IMR-90 (cell line): ENCODE measurements at regions not wholly inside any gene's neighbourhood (a gene's known extent, or its start where the extent isn't known, plus 50 kb on each side); places are given as distances from the start of the nearest gene placed in this dataset.

Experiments used
- ATAC-seq: fragments of 200-7000 bp; cut with Tn5 transposase; 2 replicates; pipeline ENCODE4 v1.9.1; 2020; ENCODE audit warnings: low read depth, mild to moderate bottlenecking, moderate library complexity
- BruUV-seq: library from RNA; stranded (reverse); fragments of 400-500 nt; replicated peaks from 2 replicates; lab custom pipeline; 2021; lab: Mats Ljungman, UMichigan
- CTCF ChIA-PET: fragments of 300-600 bp; formaldehyde crosslinking; extraction: SDS; loops from one replicate; lab custom pipeline; 2021; ENCODE audit warnings: antibody characterized with exemption; lab: Yijun Ruan, JAX
- POLR2A ChIA-PET: fragments of 300-600 bp; sonication (Branson Sonifier 250); formaldehyde crosslinking; loops from one replicate; lab custom pipeline; 2022; ENCODE audit warnings: antibody characterized with exemption; ENCODE audit not compliant: unreplicated experiment; lab: Charles Lee
- DNase-seq: peaks from one replicate; pipeline ENCODE4 v3.0.0; 2013
- H2AFZ ChIP-seq: replicated peaks from 2 replicates; pipeline ENCODE3; 2013; ENCODE audit warnings: low read length, mild to moderate bottlenecking; ENCODE audit not compliant: poor library complexity
- H2AK5ac ChIP-seq: 2 replicates; pipeline ENCODE4 v1.6.1; 2013; ENCODE audit warnings: low read depth, low read length, inconsistent platforms
- H2AK9ac ChIP-seq: replicated peaks from 2 replicates; pipeline ENCODE3; 2013; ENCODE audit warnings: mild to moderate bottlenecking, low read depth, low read length, moderate library complexity; ENCODE audit not compliant: poor library complexity
- H2BK120ac ChIP-seq: 2 replicates; pipeline ENCODE4 v1.6.1; 2013; ENCODE audit warnings: low read depth, low read length, inconsistent platforms
- H2BK15ac ChIP-seq: 3 replicates; pipeline ENCODE4 v1.6.1; 2013; ENCODE audit warnings: low read depth, low read length, inconsistent platforms
- H2BK20ac ChIP-seq: 2 replicates; pipeline ENCODE4 v1.6.1; 2013; ENCODE audit warnings: low read depth, mild to moderate bottlenecking, inconsistent platforms, low read length, moderate library complexity
- H2BK5ac ChIP-seq: 2 replicates; pipeline ENCODE4 v1.6.1; 2013; ENCODE audit warnings: mild to moderate bottlenecking, low read depth, low read length, inconsistent platforms; ENCODE audit not compliant: poor library complexity, severe bottlenecking
- H3K14ac ChIP-seq: replicated peaks from 2 replicates; pipeline ENCODE4 v1.6.1; 2013; ENCODE audit warnings: low read depth, low read length, inconsistent platforms
- H3K18ac ChIP-seq: 2 replicates; pipeline ENCODE4 v1.6.1; 2013; ENCODE audit warnings: low read depth, low read length, control low read depth
- H3K23ac ChIP-seq: 2 replicates; pipeline ENCODE4 v1.6.1; 2013; ENCODE audit warnings: low read depth, low read length, inconsistent platforms
- H3K27ac ChIP-seq: 2 replicates; pipeline ENCODE4 v1.5.1; 2013; ENCODE audit warnings: mild to moderate bottlenecking, control low read depth, low read length; ENCODE audit not compliant: insufficient read depth
- H3K27me3 ChIP-seq: 2 replicates; pipeline ENCODE4 v1.6.1; 2013; ENCODE audit warnings: low read length; ENCODE audit not compliant: control insufficient read depth, insufficient read depth
- H3K36me3 ChIP-seq: 2 replicates; pipeline ENCODE4 v1.6.1; 2013; ENCODE audit warnings: low read length, mixed read lengths; ENCODE audit not compliant: control insufficient read depth, insufficient read depth
- H3K4ac ChIP-seq: 2 replicates; pipeline ENCODE4 v1.6.1; 2013; ENCODE audit warnings: low read depth, low read length, inconsistent platforms
- H3K4me1 ChIP-seq: 2 replicates; pipeline ENCODE4 v1.6.1; 2013; ENCODE audit warnings: low read length, mixed read lengths; ENCODE audit not compliant: control insufficient read depth, insufficient read depth
- H3K4me2 ChIP-seq: 2 replicates; pipeline ENCODE4 v1.6.1; 2013; ENCODE audit warnings: low read depth, mild to moderate bottlenecking, control low read depth, low read length, moderate library complexity
- H3K4me3 ChIP-seq: 2 replicates; pipeline ENCODE4 v1.5.1; 2013; ENCODE audit warnings: low read depth, mild to moderate bottlenecking, control low read depth, low read length, moderate library complexity; ENCODE audit not compliant: insufficient read depth
- H3K56ac ChIP-seq: 2 replicates; pipeline ENCODE4 v1.6.1; 2013; ENCODE audit warnings: low read length, inconsistent platforms; ENCODE audit not compliant: insufficient read depth; ENCODE audit errors: extremely low read depth
- H3K79me1 ChIP-seq, 2 experiments: 2 replicates each; pipeline ENCODE4 v1.6.1; 2013; ENCODE audit warnings: low read length in 2 of 2, inconsistent platforms in 1 of 2, low read depth in 1 of 2
- H3K9ac ChIP-seq: 2 replicates; pipeline ENCODE4 v1.6.1; 2013; ENCODE audit warnings: low read depth, low read length, control low read depth
- H3K9me1 ChIP-seq: 2 replicates; pipeline ENCODE4 v1.6.1; 2013; ENCODE audit warnings: low read length, inconsistent platforms; ENCODE audit not compliant: insufficient read depth
- H3K9me3 ChIP-seq: 2 replicates; pipeline ENCODE4 v1.6.1; 2013; ENCODE audit warnings: low read length; ENCODE audit not compliant: control insufficient read depth, insufficient read depth
- H4K20me1 ChIP-seq: 2 replicates; pipeline ENCODE4 v1.6.1; 2013; ENCODE audit warnings: low read length, inconsistent platforms; ENCODE audit not compliant: insufficient read depth
- H4K5ac ChIP-seq: 2 replicates; pipeline ENCODE4 v1.6.1; 2013; ENCODE audit warnings: mild to moderate bottlenecking, low read depth, low read length, control low read depth
- H4K8ac ChIP-seq, 2 experiments: 2 replicates each; pipeline ENCODE4 v1.6.1; 2013; ENCODE audit warnings: low read depth in 2 of 2, low read length in 2 of 2, control low read depth in 1 of 2, inconsistent platforms in 1 of 2
- H4K91ac ChIP-seq: 2 replicates; pipeline ENCODE4 v1.6.1; 2013; ENCODE audit warnings: low read depth, low read length, inconsistent platforms; ENCODE audit not compliant: insufficient read depth
- BHLHE40 ChIP-seq: fragments of 150-350 bp; IDR thresholded peaks from 2 replicates; pipeline ENCODE4 v1.6.1; 2016; ENCODE audit warnings: mild to moderate bottlenecking, low read depth, low read length
- CEBPB ChIP-seq: IDR thresholded peaks from 2 replicates; pipeline ENCODE4 v1.6.1; 2012; ENCODE audit warnings: low read depth, low read length, improper control_type of control experiment
- CHD1 ChIP-seq: IDR thresholded peaks from 2 replicates; pipeline ENCODE4 v1.6.1; 2012; ENCODE audit warnings: low read depth, low read length, improper control_type of control experiment
- FOS ChIP-seq: fragments of 150-350 bp; IDR thresholded peaks from 2 replicates; pipeline ENCODE4 v1.6.1; 2016; ENCODE audit warnings: low read depth, low read length
- MAZ ChIP-seq: IDR thresholded peaks from 2 replicates; pipeline ENCODE4 v1.6.1; 2012; ENCODE audit warnings: low read depth, mild to moderate bottlenecking, low read length, improper control_type of control experiment, moderate library complexity, borderline replicate concordance
- NFE2L2 ChIP-seq: fragments of 150-350 bp; IDR thresholded peaks from 2 replicates; pipeline ENCODE4 v1.6.1; 2016; ENCODE audit warnings: low read depth, mild to moderate bottlenecking, low read length
- RAD21 ChIP-seq: IDR thresholded peaks from 2 replicates; pipeline ENCODE4 v1.6.1; 2012; ENCODE audit warnings: low read length, improper control_type of control experiment
- RFX5 ChIP-seq: IDR thresholded peaks from 2 replicates; pipeline ENCODE4 v1.8.0; 2012; ENCODE audit warnings: low read depth, mild to moderate bottlenecking, low read length, moderate library complexity
- dilution Hi-C: fragments of 300-500 bp; cut with HindIII; formaldehyde crosslinking; loops from one replicate; pipeline ENCODE4 v1.14.3; 2018; ENCODE audit warnings: low sequenced_read_pairs; ENCODE audit not compliant: unreplicated experiment
- in situ Hi-C: fragments of 300-500 bp; cut with MboI; formaldehyde crosslinking; loops from 3 replicates; pipeline ENCODE4 v1.14.3; 2019; ENCODE audit warnings: low sequenced_read_pairs, inconsistent platforms, mixed read lengths
- intact Hi-C: fragments of 100-400 bp; cut with micrococcal nuclease; formaldehyde crosslinking; loops from 2 replicates; pipeline ENCODE4 v1.10.0; 2022
- TF ChIP-seq, protein P1 (sequence below): fragments of 150-350 bp; IDR thresholded peaks from 2 replicates; pipeline ENCODE4 v1.6.1; 2017; ENCODE audit warnings: mild to moderate bottlenecking, antibody characterized with exemption, low read length, low read depth
- TF ChIP-seq, protein P2 (sequence below): conservative IDR thresholded peaks from 2 replicates; pipeline ENCODE4 v1.5.1; 2012; ENCODE audit warnings: mild to moderate bottlenecking, low read depth, low read length, improper control_type of control experiment
- TF ChIP-seq, protein P3 (sequence below): fragments of 150-350 bp; IDR thresholded peaks from 2 replicates; pipeline ENCODE4 v1.6.1; 2016; ENCODE audit warnings: low read depth, mild to moderate bottlenecking, low read length, moderate library complexity, borderline replicate concordance

DNA sequence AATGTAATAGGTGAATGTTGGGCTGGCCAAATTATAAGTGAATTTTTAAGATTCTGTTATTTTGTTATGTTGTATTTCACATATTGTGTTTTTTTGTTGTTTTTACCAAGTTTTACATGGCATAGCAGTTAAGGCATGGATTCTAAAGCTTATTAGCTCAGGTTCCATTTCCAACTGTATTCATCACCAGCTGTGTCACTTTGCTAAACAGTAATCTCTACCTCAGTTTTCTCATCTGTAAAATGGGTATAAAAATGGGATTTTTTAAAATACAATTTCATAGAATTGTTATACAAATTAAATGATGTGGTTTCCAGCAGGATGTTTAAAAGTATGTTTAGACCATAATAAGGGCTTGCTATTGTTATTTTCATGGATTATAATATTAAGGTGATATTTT lies 512.2 kb downstream of the SLC16A7 start:
- no peak overlapping the region for H4K91ac ChIP-seq
- H2AFZ ChIP-seq: no peak overlapping the region
- no peaks in the 10 kb centered on the region for H3K4me1 ChIP-seq
- H2BK120ac ChIP-seq: no peak overlapping the region
- no TSS peak for BruUV-seq
- no peaks in the 10 kb centered on the region for H3K9me3 ChIP-seq
- no peak overlapping the region for H3K23ac ChIP-seq
- intact Hi-C loops (loop anchor here (2.0 kb wide), 1 partner anchor 387 kb away; no protein-coding TSS in a partner anchor), dilution Hi-C loops (no loop called here), in situ Hi-C loops (loop anchor here (25.0 kb wide), 1 partner anchor 379 kb away; no protein-coding TSS in a partner anchor)
- no peak overlapping the region for H3K56ac ChIP-seq
- H3K27ac ChIP-seq: no peak overlapping the region
- no peak overlapping the region for H3K14ac ChIP-seq
- H4K20me1 ChIP-seq: no peaks in the 10 kb centered on the region
- H3K4me2 ChIP-seq: no peak overlapping the region
- no peak overlapping the region for H3K4ac ChIP-seq
- no peaks in the 10 kb centered on the region for H3K36me3 ChIP-seq
- no peak overlapping the region for H4K8ac ChIP-seq
- H2BK5ac ChIP-seq: no peak overlapping the region
- no peak overlapping the region for H2AK5ac ChIP-seq
- no peaks in the 10 kb centered on the region for H3K9me1 ChIP-seq
- H3K27me3 ChIP-seq: no peaks in the 10 kb centered on the region
- CTCF ChIA-PET: no interaction called here
- H2BK20ac ChIP-seq: no peak overlapping the region
- no peak overlapping the region for H3K18ac ChIP-seq
- H3K9ac ChIP-seq: no peak overlapping the region
- H3K4me3 ChIP-seq: no peak overlapping the region
- no peak overlapping the region for H4K5ac ChIP-seq
- no peak for ATAC-seq
- TF ChIP-seq, protein P1, sequence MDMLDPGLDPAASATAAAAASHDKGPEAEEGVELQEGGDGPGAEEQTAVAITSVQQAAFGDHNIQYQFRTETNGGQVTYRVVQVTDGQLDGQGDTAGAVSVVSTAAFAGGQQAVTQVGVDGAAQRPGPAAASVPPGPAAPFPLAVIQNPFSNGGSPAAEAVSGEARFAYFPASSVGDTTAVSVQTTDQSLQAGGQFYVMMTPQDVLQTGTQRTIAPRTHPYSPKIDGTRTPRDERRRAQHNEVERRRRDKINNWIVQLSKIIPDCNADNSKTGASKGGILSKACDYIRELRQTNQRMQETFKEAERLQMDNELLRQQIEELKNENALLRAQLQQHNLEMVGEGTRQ: no peak
- TF ChIP-seq RFX5 (no peak), BHLHE40 (no peak), NFE2L2 (no peak), MAZ (no peak), CEBPB (no peak), FOS (no peak), CHD1 (no peak), RAD21 (no peak)
- TF ChIP-seq, protein P2, sequence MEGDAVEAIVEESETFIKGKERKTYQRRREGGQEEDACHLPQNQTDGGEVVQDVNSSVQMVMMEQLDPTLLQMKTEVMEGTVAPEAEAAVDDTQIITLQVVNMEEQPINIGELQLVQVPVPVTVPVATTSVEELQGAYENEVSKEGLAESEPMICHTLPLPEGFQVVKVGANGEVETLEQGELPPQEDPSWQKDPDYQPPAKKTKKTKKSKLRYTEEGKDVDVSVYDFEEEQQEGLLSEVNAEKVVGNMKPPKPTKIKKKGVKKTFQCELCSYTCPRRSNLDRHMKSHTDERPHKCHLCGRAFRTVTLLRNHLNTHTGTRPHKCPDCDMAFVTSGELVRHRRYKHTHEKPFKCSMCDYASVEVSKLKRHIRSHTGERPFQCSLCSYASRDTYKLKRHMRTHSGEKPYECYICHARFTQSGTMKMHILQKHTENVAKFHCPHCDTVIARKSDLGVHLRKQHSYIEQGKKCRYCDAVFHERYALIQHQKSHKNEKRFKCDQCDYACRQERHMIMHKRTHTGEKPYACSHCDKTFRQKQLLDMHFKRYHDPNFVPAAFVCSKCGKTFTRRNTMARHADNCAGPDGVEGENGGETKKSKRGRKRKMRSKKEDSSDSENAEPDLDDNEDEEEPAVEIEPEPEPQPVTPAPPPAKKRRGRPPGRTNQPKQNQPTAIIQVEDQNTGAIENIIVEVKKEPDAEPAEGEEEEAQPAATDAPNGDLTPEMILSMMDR: no peak
- TF ChIP-seq, protein P3, sequence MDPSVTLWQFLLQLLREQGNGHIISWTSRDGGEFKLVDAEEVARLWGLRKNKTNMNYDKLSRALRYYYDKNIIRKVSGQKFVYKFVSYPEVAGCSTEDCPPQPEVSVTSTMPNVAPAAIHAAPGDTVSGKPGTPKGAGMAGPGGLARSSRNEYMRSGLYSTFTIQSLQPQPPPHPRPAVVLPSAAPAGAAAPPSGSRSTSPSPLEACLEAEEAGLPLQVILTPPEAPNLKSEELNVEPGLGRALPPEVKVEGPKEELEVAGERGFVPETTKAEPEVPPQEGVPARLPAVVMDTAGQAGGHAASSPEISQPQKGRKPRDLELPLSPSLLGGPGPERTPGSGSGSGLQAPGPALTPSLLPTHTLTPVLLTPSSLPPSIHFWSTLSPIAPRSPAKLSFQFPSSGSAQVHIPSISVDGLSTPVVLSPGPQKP: no peak
- H3K79me1 ChIP-seq: no peaks in the 10 kb centered on the region
- no peak for DNase-seq
- POLR2A ChIA-PET: no interaction called here
- H2BK15ac ChIP-seq: no peak overlapping the region
- H2AK9ac ChIP-seq: no peak overlapping the region
